Urinary bladder (tissue), 3 donors: ENCODE measurements at regions not wholly inside any gene's neighbourhood (a gene's known extent, or its start where the extent isn't known, plus 50 kb on each side); places are given as distances from the start of the nearest gene placed in this dataset.

ENCODE experiments used
- DNase-seq: peaks from one replicate; pipeline ENCODE4 v3.0.0-alpha.2; 2015; ENCODE audit errors: extremely low spot score
- H3K27ac ChIP-seq: one replicate; pipeline ENCODE4 v1.5.1; 2013; ENCODE audit warnings: low read depth, mild to moderate bottlenecking, moderate library complexity
- H3K36me3 ChIP-seq: one replicate; pipeline ENCODE4 v1.6.1; 2013; ENCODE audit warnings: mild to moderate bottlenecking, moderate library complexity; ENCODE audit not compliant: insufficient read depth
- H3K4me1 ChIP-seq: one replicate; pipeline ENCODE4 v1.6.1; 2013; ENCODE audit warnings: mild to moderate bottlenecking, moderate library complexity; ENCODE audit not compliant: insufficient read depth
- H3K4me3 ChIP-seq: one replicate; pipeline ENCODE4 v1.5.1; 2013; ENCODE audit warnings: low read depth, low read length
- WGBS: extraction: QIAGEN DNeasy Blood & Tissue Kit; methylation state at CpG from one replicate; pipeline ENCODE4 v1.1.7; 2013; 5-methylcytosine and 5-hydroxymethylcytosine counted together
- donor health status: healthy with polysubstance abuse.
- donor health status: healthy.

DNA sequence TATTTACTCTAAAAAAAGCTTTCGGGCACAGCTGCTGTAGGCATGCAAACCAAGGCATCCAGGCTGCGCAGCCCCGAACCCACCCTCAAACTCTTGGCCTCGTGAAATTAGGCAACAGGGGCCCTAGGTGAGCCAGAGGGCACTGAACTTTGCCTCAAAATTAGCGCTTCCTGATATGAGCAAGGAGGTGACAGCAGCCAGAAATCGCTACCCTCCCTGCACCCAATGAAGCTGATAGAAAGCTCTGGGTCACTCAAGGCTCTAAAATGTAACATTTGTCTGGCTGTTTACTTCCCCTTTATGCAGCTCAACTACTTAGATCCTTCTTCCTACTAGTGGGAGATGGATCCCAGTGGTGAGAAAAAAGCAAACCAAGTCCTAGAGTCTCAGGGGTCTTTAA is 61.8 kb downstream of the PITPNM2 start:
- Histone ChIP-seq H3K36me3 (no peaks in the 10 kb centered on the region), H3K27ac (no peak overlapping the region), H3K4me1 (no peaks in the 10 kb centered on the region), H3K4me3 (no peak overlapping the region)
- WGBS = 93% methylated on average over 6 of the region's 6 CpGs
- DNase-seq = no peak

DNA sequence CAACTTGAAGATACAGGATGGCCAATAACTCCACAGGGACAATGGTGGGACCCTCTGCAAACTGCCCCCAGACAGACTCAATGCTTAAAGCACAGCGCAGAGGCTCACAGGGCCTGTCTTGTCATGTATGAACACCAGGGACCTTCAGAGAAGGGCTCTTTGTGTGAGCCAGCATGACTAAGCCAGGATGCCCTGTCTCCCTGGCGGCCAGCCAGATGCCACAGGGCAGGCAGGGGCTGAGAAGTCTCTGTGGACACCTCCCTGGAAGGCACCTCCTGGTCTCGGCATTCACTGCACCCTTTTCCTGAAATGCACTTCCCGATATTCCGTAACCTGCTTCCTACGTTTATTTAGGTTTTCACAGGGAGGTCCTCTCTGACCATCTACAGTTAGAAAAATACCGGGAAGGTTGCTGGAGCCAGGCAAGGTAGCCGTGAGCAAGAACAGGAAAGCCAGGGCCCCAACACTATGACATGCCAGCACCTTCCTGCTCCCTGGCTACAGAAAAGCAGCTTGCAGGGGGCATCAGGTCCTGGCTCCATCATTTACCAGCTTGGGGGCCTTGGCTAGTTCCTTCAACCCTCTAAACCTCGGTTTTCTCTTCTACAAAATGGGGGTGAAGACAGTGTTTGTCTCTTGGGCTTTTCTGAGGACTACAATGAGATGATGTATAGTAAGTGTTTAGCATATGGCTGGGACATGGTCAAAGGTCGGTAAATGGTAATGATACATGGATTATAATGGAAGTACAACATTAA is 65.0 kb downstream of the PITPNM2 start:
- H3K36me3 ChIP-seq = no peaks in the 10 kb centered on the region
- DNase-seq = no peak
- H3K27ac ChIP-seq = no peak overlapping the region
- H3K4me1 ChIP-seq = no peaks in the 10 kb centered on the region
- WGBS = 78% methylated on average over 10 of the region's 10 CpGs
- H3K4me3 ChIP-seq = no peak overlapping the region

DNA sequence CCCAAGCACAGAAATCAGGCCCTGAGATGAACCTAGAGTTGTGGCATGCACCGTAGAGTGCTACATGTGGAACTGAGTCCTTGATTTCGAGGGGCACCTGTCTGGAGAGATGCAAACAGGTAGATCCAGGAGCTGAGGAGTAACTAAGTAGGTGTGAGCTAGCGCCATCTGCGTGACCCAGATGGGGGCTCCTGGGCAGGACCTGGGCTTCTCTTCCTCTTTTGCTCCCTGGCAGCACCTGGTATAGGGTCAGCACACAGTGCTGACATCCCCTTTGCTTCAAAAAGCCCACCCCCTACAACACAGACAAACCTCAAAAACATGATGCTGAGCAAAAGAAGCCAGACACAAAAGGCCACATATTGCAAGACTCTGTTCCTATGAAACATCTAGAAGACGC is 65.8 kb downstream of the PITPNM2 start:
- 88% methylated on average over 5 of the region's 5 CpGs for WGBS
- no peaks in the 10 kb centered on the region for H3K4me1 ChIP-seq
- H3K27ac ChIP-seq = no peak overlapping the region

DNA sequence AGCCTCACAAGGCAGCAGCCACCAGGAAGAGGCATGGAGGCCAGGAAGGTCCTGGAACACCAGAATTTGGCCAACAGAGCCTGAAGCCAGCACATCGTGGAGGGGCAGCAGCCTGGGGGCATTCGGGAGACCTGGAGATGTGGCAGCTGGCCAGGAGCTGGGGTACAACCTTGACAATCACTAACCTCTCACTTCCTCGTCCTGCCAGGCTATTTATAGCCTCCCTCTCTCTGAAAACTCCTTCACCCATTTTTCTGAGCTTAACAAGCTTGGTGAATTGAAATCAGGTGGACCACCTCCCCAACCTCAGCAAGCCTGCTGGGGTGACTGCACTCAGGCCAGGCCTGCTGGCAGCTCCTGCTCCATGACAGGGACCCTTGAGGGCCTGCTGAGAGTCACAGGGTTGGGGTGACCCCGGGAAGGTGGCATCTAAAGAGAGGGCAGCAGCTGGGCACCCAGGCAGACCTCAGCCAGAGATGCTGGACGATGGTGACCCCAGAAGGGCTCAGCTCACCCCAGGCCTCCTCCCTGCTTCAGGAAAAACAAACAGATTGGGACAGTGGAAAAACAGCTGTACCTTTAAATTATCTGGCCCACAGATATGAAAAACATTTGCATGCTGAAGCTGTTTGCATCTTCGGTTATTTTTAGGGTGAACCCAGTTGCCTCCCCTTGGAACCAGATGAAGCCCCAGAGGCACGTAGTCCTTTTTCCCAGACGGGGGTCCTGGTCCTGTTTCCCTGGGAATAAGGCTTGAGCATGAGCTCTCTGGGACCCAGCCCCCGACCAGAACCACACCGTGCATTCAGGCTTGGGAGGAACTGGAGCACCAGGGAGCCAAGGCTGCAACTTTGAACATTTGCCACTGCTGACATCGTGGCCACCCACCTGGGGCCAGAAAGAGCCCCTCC is 67.0 kb downstream of the PITPNM2 start:
- no peak for DNase-seq
- H3K27ac ChIP-seq = no peak overlapping the region
- no peaks in the 10 kb centered on the region for H3K4me1 ChIP-seq
- no peak overlapping the region for H3K4me3 ChIP-seq
- no peaks in the 10 kb centered on the region for H3K36me3 ChIP-seq
- 41% methylated on average over 11 of the region's 11 CpGs for WGBS

More for the DNA sequence above, 65.8 kb downstream of the PITPNM2 start:
- Histone ChIP-seq H3K36me3 (no peaks in the 10 kb centered on the region), H3K4me3 (no peak overlapping the region)
- DNase-seq = no peak

DNA sequence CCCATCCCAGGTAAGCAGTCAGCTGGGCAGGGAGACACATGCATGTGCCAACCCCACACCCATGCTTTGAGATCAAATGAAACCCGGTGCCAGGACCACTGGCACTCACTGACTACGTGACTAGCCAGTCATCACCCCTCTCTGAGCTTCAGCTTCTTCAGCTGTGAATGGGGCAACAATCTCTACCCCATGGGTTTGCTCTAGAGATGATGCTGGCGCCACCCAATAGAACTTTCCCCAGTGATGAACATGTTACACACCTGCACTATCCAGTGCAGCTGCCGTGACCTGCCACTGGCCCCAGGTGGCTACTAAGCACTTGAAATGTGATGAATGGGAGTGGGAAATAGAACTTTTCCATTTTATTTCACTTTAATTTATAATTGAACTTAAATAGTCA is 70.3 kb downstream of the PITPNM2 start:
- Histone ChIP-seq H3K4me1 (no peaks in the 10 kb centered on the region), H3K27ac (no peak overlapping the region), H3K36me3 (no peaks in the 10 kb centered on the region), H3K4me3 (no peak overlapping the region)
- 96% methylated on average over 4 of the region's 4 CpGs for WGBS
- no peak for DNase-seq

DNA sequence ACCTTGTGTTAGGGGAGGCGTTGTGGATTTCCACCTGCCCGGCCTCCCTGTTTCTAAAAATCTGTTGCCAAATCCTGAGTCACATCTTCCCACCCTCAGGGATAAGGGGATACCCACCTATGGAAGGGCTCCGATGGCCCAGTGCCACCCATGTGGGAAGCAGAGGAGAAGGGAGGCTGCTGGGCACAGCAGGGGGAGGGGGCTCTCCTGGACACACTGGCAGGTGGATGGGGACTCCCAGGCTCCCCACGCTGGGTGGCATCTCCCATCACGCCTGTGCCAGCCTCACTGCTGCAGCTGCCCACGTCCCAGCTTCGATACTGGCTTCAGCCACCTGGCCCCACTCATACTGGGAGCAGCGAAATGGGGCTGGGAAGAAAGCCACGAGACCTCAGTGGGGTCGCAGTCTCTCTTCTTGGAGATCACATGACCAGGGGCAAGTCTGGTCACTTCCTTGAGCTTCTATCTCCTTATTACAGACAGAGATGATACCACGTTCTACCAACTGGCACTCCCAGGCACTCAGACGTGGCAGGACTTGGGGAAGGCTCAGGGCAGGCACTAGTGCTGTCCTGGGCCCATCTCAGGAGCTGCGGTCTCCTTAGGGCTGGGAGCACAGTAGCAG is 72.2 kb downstream of the PITPNM2 start:
- Histone ChIP-seq H3K4me3 (no peak overlapping the region), H3K36me3 (no peaks in the 10 kb centered on the region), H3K4me1 (peaks cover 2% of the 10 kb centered on the region), H3K27ac (no peak overlapping the region)
- DNase-seq = no peak
- WGBS = 91% methylated on average over 13 of the region's 13 CpGs

DNA sequence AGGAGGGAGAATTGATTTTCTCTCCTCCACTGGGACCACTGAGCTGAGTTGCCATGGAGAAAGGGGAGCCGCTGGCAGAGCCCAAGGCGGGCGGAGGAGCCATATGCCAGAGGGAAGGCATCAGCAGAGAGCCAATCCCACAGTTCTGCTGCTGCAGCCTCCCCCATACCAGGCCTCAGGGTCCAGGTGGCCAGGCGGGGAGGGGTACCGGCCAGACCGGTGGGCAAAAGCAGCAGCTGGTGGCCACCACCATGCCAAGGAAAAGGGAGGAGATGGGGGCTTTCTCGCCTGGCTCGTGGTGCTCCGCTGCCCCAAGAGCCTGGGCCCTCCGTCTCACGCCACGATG is 72.8 kb downstream of the PITPNM2 start:
- Histone ChIP-seq H3K4me1 (peaks cover 2% of the 10 kb centered on the region), H3K4me3 (no peak overlapping the region)
- 93% methylated on average over 12 of the region's 12 CpGs for WGBS

DNA sequence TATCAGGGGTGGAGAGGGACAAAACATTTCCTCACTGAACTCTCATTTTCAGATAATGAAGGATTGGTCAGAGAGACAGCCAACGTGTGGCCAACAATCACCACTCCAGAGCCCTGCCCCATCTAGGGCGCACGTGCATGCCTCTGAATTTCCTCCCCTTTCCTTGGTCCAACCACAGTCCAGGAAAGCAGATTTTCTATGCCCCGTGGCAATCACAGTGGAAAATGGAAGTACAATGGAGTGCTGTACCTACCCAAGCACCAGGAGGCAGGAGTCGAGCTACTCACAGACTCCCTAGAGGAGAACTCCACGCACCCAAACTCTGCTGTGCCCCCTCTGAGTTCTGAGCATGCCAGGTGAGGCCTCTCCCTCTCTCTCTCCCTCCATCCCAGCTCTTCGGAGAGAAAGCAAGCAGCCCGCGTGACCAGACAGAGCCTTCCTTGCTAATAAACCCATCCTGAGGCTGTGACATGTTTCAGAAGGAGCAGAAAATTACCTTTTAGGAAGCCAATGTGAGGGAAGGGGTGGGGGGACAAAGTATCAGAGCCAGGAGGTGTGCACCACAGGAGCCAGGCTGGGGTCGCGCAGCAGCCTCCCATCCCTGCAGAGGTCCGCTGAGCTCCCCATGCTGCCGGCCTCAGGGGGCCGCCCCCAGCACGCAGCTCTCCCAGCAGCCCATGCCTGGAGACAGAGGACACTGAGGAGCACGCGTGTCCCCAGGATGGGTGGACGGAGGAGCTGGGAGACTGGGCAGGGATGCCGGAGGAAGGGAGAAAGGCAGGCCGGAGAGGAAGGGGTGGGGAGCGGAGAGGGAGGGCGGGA is 73.4 kb downstream of the PITPNM2 start:
- H3K4me3 ChIP-seq = no peak overlapping the region
- no peak overlapping the region for H3K27ac ChIP-seq
- WGBS = 92% methylated on average over 22 of the region's 22 CpGs
- DNase-seq = no peak
- no peaks in the 10 kb centered on the region for H3K36me3 ChIP-seq
- peaks cover 2% of the 10 kb centered on the region for H3K4me1 ChIP-seq

More for the DNA sequence above, 72.8 kb downstream of the PITPNM2 start:
- Histone ChIP-seq H3K36me3 (no peaks in the 10 kb centered on the region), H3K27ac (no peak overlapping the region)
- no peak for DNase-seq

DNA sequence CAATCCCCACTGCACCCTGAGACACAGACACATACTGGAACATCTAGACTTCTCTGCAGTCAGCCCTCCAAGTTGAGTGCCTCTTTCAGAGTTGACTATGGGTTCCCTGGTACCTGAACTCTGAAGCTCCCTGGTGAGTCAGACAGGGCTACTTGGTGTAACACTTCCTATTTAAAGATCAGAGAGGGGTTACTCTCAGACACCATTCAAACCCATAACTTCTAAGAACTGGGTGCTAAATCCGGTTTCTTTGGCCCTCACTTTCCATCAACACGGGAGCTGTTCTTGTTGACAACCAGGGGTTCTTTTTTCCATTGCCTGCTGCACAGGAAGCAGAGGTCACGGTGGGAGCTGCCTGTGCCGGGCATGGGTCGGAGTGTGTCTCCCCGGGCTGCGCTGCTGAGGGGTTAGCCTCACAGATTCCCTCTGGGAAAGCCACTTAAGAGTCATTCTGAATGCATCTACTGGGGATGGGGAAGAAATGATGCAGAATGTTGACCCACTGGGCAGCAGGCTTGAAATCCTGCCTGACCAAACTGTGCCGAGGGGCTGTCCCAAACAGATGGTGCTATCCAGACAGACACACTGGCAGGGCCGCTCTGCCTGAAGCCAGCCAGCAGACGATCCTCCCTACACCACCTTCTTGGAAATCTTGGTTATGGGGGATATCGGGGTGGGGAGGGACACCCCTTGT is 74.1 kb downstream of the PITPNM2 start:
- H3K4me1 ChIP-seq = peaks cover 2% of the 10 kb centered on the region

DNA sequence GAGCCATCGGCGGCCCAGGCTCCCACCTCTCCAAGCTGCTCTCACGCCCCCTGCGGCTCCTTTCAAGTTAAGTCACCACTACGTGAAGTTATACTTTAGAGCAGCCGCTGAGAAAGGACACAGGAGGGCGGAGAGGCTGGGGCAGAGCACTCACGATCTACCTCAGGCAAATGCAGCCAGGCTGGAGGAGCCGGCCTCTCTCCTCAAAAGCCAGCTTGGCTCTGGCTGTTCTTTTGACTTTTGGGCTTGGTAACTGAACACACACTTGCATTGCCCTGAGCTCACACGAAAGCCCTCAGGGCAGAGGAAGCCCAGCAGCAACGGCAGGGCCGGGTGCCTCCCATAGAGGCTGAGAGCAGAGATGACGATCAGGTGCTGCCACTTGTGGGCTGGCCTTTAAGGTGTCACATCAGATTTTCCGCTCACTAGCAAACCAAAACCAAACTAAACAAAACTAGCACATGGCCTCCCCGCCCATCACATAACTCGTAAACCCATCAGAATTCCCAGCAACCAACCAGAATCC is 75.2 kb downstream of the PITPNM2 start:
- 34% methylated on average over 16 of the region's 16 CpGs for WGBS
- H3K27ac ChIP-seq = peak overlapping the region; percentile 57
- peak; percentile 57 for DNase-seq
- H3K4me1 ChIP-seq = peaks cover 2% of the 10 kb centered on the region
- no peaks in the 10 kb centered on the region for H3K36me3 ChIP-seq
- no peak overlapping the region for H3K4me3 ChIP-seq

More for the DNA sequence above, 74.1 kb downstream of the PITPNM2 start:
- DNase-seq = no peak
- Histone ChIP-seq H3K27ac (no peak overlapping the region), H3K4me3 (no peak overlapping the region), H3K36me3 (no peaks in the 10 kb centered on the region)
- WGBS = 83% methylated on average over 11 of the region's 11 CpGs

DNA sequence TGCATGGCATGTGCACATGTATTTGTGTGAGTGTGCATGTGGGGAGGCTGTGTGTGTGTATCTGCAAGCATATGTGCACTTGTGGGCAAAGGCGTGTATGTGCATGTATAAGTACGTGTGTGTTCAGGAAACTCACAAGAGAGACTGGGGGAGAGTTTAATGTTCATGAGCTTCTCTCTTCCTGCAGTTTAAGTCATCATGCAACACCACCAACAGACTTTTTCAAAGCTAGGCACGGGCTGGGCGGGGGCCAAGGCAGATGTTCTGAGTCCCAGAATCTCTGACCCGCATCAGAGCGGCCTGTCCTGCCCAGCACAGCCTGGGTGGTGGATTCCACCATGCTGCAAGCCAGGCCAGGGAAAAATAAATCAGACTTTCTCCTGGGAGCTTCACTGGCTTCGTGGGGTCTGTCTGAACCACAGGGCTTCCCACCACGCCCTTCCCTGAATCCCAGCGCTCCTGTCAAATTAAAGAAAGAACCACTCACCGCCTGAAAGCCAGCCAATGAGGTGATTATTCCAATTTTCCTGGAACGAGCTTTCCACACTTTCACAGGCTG is 75.7 kb downstream of the PITPNM2 start:
- H3K4me1 ChIP-seq = peaks cover 2% of the 10 kb centered on the region
- H3K4me3 ChIP-seq = no peak overlapping the region
- H3K27ac ChIP-seq = peak overlapping the region; percentile 57
- 35% methylated on average over 11 of the region's 11 CpGs for WGBS
- H3K36me3 ChIP-seq = no peaks in the 10 kb centered on the region
- DNase-seq = no peak
